H4 (cell line): ENCODE measurements at regions not wholly inside any gene's neighbourhood (a gene's known extent, or its start where the extent isn't known, plus 50 kb on each side); places are given as distances from the start of the nearest gene placed in this dataset.
"Not testable (repeated sequence)": the region's sequence is repeated elsewhere in the genome, so short reads cannot be mapped to it uniquely, and the experiment has no call there.

Source experiments
- DNase-seq: peaks from one replicate; pipeline ENCODE4 v3.0.0-alpha.2; 2015; ENCODE audit warnings: low spot score

DNA sequence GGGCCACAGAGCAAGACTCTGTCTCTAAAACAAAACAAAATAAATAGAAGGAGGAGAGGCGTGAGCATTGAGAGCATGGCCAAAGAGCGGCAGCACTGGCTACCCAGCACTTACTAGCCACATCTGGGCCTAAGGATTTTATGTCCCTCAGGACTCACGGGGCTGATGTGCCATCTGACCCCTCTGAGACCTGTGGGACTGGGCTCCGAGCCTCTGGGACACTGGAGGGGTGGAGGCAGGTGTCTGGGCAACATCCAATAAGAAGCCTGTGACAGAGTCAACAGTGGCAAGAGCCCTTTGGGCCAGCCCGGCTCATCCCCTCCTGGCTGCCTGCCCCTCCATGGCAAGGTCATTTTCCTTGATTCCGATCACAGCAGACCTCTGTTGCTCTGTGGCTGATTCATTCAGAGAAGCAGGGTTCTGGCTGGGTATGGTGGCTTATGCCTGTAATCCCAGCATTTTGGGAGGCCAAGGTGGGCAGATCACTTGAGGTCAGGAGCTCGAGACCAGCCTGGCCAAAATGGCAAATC lies 60.7 kb downstream of the RRM2 start:
- DNase-seq, result no peak

DNA sequence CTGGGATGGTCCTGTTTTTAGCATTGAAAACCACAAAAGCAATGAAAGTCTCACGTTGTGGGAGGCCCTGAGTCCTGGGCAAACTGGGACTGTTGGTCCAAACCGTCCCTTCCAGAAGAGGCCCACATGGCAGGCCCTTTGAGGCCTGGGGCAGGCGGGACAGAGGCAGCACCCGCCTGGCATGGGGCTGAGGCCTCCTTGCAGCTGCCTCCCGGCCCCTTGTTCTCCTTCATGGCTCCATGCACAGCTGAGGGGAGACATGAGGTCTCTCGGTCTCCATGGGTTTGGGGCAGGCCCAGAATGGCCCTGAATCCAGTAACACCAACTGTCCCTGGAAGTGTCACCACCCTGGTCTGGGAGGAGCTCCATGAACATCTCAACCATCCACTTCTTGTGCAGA lies 61.9 kb downstream of the RRM2 start:
- no peak for DNase-seq

DNA sequence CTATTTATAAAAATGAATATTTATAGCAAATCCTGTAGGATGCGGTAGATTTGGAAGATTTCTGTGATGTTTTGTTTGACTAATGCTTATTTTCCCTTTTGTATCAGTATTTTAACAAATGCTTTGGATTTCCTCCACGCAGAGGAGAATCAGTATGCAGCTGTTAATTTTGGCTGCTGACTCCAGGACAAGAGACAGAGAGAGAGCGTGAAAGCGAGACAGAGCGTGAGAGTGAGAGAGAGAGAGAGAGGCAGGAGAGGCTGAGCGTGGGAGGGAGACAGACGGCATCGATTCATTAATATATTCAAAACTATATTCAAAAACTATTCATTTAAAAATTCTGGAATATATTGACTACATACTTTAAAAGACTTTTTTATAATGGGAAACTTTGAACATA lies 62.5 kb downstream of the RRM2 start:
- no peak for DNase-seq

DNA sequence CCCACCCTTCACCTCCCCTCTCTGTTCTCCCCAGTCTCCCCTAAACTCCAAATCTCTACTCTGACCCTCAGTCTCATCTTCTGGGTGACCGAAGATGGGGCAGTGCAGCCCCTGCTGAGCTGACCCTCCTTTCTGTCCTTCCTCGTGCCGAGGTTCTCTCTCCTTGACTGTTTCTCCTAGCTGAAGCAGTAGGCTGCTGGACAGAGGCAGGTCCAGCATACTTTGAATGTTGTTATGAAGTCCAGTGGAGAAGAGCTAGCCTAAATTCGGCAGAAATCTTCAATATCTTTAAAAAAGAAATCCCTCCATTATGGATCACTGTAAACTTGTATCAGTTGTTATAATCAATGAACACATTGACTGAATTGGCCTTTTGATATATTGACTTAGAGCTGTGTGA lies 63.2 kb downstream of the RRM2 start:
- DNase-seq, result no peak

DNA sequence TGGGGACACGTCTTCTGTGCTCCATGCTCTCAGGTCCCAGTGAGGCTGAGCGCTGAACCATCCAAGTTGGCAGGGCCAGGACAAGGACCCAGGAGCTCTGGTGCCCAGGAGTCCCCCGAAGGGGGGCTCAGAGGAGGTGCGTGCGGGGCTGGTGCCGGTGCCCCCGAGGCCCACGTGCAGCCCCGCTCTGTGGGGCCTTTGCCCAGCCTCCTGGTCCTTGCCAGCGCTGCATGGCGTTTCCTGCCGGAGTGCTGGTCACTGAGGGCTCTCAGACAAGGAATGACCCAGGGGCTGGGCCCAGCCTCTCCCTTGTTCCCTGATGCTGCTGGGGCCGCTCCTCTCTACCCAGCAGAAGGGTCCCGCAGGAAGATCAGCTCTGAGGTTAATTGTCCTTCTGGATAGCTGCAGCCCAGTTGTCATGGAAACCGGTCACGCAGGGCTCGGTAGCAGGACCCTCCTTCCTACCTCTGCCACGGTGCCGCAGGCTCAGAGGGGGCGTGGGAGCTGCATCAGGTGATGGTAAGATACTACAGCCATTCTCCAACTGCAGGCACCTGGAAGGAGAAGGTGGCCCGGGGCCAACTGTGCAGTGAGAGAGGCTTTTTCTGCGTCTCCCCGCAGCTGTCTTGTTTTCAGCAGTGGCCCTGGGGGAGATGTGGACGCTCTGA lies 64.5 kb downstream of the RRM2 start:
- DNase-seq, result no peak

DNA sequence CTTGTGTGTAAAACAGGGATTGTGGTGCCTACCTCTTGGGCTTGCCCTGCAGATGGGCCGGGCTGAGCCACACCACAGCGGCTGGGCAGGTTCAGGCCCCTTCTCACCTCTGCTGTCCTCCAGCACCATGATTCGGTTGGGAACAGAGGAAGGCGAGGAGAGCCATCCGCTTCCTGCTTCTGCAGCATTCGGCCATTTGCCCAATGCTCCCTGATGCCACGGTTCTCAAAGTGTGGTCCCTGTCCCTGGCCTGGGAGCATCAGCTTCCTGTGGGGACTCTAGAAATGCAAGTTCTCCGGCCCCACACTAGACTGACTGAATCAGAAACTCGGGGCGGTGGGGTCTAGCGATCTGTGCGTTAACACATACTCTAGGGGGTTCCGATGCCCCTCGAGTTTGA lies 65.1 kb downstream of the RRM2 start:
- no peak for DNase-seq

DNA sequence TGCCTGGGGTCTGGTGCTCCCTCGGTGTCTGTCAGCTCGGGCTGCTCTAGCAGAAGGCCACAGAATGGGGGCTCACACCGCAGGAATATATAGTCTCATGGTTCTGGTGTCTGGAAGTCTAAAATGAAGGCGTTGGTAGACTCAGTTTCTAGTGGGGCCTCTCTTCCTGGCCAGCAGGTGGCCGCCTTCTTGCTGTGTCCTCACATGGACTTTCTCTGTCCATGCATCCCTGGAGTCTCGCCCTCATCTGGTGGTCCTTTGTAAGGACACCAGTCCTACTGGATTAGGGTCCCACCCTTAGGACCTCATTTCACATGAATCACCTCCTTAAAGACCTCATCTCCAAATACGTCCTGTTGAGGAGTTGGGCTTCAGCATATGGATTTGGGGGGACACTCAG lies 65.7 kb downstream of the RRM2 start:
- DNase-seq, result peak; percentile 38

DNA sequence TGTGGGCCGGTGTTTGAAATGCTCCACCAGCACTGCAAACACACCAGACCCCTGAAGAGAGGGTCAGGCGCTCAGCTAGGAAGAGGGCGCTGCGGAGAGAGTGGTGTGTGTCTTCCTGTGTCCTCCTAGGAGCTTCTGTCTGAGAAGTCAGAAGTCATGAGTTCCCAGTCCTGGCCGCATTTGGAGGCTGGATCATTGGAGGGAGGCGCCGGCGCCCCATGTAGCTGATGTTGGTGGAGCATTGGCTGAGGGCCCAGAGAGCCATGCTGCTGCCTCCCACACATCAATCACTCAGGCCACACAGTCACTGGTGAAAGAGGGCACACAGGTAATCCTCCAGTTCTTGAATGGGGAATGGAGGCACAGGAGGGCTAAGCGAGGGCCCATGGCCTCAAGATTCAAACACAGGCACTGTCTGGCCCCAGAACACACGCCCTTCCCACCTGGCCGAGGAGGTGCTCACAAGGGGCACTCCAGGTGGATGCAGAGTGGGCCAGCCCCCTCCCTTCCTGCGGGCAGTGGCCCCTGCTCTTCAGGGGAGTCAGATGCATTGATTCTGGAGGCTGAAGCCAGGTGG lies 66.3 kb downstream of the RRM2 start:
- DNase-seq, result no peak

DNA sequence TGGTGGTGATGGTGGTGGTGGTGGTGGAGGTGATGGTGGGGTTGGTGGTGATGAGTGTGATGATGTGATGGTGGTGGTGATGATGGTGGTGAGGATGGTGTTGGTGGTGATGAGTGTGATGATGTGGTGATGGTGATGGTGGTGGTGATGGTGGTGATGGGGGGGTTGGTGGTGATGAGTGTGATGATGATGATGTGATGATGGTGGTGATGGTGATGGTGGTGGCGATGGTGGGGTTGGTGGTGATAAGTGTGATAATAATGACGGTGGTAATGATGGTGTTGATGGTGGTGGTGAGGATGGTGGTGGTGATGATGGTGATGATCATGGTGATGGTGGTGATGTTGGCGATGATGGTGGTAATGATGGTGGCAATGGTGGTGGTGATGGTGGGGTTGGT lies 67.7 kb downstream of the RRM2 start:
- no peak for DNase-seq

DNA sequence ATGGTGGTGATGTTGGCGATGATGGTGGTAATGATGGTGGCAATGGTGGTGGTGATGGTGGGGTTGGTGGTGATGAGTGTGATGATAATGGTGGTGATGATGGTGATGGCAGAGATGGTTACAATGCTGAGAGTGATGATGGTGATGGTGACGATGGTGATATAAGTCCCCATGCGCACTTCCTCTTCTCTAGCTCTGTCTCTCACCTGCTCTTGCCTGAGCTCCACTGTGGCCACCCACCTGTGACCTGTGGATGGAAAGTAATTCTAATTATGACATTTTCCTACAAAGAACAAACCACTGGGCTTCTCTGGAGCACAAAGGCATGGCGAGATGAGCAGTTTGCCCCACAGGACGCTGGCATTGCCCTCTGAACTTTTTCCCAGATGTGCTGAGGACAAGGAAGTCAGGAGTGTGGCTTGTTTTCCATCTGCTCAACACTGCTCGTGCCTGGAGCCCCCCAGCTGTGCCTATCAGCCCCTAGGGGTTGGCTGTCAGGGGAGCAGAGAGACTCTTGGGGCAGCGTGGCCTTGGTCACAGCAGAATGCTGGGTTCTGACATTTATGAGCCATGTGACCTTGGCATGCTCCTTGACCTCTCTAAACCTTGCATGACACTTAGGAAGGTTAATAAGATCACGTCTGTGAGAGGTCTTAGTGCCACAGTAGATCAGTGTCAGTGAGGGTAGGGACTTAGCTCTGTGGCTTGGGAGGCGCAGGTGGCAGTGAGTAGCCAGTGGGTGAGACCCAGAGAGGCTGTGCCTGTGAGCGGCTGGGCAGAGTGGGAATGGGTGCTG lies 68.4 kb downstream of the RRM2 start:
- DNase-seq, result no peak

DNA sequence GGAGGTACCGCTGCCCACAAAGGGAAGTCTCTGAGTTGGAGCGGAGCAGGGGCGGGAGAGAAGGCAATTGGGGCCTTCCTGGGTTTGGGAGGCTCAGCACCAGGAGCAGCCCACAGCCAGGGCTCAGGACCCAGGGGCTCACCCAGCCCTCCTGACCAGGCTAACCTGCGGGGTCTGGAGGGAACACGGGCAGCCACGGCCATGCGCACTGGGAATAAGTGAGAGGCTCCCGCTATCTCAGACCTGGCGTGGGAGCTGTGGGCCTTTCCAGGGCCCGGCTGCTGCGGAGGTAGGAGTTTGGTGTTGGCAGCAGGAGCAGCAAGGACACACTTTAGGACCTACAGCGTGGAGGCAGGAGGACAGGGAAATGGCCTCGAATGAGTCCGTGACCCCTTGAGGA lies 69.0 kb downstream of the RRM2 start:
- no peak for DNase-seq

DNA sequence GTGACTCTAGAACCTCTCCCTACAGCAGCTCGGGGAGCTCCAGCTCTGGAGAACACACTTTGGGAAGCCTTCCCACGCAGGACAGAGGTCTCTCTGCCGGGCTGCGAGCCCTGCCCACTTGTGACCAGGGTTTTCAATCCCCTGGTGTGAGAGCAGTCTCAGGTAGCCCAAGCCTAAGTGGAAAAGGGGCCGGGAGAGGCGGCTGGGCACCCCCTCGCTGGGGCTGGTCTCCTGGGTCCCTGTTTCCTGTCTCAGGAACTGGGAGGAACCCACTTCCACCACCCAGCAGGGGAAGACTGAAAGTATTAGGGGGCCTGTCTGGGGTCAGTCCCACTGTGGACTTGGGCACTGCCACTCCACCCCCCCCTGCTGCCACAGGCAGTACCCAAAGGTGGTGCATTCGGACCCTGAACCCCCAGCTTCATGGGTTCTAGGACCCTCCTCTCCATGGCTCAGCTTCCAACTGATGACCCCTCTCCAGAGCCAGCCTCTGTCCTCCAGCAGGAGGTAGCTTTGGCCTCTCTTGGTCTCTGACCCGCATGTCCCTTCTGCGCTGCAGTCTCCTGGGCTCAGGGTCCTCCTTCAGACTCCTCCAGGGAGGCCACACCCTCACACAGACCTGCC lies 70.0 kb downstream of the RRM2 start:
- no peak for DNase-seq

DNA sequence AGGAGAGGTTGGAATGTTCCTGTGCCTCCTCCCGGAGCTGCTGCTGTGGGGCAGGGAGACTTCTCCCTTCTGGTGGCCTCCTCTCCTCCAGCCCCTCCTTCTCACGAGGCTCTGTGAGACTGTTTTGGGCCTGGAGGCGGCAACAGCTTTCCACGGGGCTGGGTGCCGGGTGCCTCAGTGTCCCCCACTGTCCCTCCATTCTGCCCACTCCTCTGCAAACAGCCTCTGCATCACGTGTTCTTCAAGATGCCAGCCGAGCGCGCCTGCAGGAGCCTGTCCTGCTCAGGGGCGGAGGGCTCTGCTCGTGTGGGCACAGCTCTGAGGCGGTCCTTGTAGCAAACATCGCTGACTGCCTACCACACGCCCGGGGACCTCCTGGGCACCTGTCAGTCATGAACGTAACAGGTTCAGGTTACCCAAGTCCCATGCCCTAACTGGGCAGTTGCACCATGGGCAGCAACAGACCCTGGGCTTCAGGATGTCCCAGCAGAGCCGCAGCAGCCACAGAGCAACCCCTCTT lies 70.8 kb downstream of the RRM2 start:
- no peak for DNase-seq

DNA sequence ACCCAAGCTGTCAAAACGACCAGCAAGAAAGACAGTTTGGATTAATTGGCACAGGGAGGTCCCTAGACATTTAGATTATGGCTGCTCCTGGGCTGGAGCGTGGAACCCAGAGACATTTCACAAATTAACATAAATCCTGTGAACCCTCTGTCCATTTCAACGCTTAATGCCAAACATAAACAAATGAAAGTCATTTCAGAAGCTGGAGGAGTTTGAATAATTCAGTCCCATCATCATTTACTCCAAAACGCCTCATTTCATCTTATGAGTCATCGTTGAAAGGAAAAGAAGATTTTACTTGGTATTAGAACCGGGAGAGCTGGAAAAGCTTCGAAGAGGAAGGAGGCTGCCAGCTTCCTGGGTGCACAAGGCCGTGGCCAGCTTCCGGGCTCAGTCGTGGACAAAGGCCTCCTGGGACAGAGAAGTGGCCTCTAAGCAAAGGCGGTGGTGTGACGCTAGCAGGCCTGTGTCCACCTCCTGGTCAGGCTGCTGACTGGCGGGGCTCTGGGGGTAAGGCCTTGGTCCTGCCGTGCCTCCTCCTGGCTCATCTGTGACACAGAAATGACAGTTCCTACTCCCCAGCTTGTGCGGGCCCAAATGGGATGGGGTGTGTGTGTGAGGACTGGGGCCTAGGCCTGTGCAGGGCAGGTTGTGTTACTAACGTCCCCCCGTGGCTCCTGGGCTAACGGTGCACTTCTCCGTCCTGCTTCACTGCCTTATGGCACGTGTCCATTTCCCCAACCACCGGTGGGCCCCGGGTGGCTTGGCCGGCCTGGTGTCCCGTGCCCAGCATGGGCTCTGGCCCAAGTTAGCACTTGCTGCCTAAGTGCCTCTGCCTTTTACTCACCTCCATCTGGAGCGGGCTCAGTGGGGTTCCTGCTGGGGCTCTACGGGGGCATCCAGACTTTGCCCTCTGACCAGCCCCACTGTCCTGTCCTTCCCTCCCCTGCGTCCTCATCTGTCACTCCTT lies 71.6 kb downstream of the RRM2 start:
- DNase-seq, result no peak

DNA sequence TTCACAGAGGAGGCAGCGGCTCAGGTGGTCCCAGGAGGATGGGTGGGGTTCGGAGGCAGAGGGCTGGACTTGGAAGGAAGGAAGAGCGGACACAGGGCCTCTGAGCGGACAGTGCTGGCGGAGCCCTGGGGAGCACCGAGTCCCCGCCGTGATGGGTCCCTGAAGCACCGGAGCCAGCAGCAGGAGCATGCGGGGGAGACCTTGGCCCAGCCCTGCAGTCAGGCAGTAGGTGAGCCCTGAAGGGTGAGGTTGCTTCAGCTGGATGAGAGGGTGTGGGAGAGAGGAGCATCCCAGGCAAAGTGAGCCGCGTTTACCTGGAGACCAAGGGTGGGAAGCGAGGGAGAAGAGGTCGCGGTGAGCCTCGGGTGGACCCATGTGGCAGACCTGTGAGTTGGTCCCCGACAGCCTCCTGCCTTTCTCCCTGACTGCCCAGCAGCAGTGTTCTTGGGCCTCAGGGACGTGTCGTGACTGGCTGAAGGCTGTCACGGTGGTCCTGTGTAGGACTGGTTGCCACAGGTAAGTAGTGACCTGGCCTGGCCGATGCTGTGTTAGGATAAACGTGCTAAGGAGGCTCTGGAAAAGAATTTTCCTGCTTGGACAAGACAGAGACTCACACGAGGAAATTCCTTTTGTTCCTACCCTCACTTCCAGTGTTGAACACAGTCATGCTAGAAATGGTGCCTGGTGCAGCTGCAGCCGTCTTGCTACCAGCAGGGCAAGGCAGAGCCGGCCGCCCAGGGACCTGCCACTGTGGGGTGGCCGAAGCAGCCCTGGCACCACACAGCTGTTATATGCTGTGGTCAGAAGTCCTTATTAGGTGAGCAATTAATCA lies 73.0 kb downstream of the RRM2 start:
- no peak for DNase-seq

DNA sequence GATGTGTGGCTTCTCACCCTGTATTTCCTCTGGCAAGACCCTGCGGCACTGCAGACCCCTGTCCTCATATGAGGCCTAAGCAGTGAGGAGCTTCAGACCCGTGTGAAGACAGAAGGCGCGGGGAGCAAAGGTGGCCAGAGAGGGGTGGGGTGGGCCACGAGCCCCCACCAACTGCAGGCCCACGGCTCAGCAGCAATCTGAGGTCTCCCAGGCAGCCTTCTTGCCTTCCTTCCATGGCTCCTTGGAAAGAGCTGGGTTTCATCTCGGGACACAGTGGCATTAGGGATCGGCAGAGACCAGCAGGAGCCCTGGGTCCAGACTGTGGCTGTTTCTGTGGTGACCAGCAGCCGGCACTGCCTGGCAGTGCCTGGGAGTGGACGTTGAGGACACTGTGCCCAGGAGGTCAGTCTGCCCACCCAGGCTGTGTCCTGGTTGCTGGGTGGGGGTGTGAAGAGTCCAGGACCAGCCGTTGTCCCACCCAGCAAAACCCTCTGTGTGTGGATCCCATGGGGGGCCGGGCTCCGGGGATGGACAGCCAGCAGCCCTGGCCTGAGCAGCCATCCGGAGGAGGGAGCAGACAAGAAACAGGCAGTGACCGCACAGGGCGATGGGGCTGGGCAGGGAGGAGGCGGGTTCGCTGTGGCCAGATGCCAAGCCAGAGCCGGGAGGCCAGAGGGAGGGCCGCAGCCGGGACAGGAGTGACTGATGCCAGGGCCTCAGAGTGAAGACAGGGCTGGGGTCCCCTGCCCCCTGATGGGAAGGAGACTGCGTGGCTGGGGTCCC lies 73.8 kb downstream of the RRM2 start:
- DNase-seq, result no peak

DNA sequence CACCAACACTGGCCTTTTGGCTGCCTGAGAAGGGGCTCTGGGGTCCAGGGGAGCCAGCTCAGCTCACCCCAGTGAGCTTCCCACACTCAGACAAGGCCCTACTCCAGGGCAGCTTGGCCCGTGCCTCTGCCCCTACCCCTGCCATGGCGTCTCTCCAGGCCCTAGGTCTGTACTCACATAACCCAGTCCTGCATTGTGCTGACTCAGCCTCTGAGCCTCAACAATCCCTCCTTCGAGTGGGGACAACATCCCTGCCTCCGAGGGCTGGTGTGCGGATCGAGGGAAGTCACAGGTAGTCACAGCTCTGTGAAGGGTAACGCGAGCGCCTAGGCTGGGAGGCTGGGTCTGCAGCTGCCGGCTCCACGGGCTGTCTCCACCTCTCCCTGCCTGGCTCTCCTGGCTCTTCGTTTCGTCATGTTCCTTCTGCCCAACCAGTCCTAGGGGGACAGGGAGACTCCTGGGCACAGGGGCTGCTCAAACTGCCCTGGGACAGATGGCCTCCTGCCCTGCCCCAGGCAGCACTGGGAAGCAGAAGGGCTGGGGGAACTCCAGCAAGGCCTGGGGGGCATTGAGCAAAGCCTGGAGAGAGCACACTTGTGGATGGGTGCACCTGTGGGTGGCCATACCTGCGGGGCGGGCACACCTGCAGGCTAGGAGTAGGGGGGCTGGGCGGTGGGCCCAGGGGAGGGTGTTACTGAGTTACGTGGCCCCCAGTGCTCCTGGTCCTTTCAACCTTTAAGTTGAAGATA lies 74.6 kb downstream of the RRM2 start:
- DNase-seq, result no peak

DNA sequence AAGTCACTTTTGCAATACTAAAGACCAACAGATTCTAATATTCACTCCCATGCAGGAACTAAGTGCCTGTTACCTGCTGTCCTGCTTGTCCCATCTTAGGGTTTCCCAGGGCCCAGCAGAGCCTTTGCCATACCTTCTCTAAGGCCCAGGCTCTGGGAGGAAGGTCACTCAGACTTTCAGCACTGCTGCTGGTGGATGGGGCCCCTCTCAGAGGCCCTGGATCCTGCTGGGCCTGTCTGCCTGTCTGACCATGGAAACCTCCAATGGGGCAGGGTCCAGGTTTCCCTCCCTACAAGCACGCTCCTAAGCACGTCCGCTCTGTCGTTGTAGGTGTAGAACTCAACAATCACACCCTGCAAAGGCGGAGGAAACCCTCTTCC lies 75.1 kb downstream of the RRM2 start:
- DNase-seq, result no peak

DNA sequence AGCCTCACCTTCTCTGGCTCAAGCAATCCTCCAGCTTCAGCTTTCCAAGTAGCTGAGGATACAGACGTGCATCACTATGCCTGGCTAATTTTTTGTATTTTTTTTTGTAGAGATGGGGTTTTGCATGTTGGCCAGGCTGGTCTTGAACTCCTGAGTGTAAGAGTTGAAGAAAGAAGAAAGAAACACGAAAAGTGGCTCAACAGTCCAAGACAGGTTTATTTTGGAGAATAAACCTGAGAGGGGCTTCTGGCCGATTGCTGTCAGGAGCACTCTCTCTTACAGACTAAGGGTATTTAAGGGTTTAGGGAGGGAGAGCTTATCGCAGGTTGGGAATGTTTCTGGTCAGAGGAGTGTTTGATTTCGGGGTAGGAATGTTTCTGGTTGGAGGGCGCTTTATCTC lies 75.9 kb downstream of the RRM2 start:
- not testable (repeated sequence) for DNase-seq
